Panc1 (cell line): ENCODE measurements at regions not wholly inside any gene's neighbourhood (a gene's known extent, or its start where the extent isn't known, plus 50 kb on each side); places are given as distances from the start of the nearest gene placed in this dataset.

Experiments
- ATAC-seq: fragments of 200-7000 bp; cut with Tn5 transposase; 2 replicates; pipeline ENCODE4 v1.9.1; 2020; ENCODE audit warnings: mild to moderate bottlenecking, moderate library complexity
- BruUV-seq: library from RNA; stranded (reverse); fragments of 400-500 nt; replicated peaks from 2 replicates; lab custom pipeline; 2021; lab: Mats Ljungman, UMichigan
- CTCF ChIA-PET: fragments of 300-600 bp; sonication (Branson Sonifier 250); formaldehyde crosslinking; loops from one replicate; lab custom pipeline; 2022; ENCODE audit warnings: antibody characterized with exemption; lab: Charles Lee
- POLR2A ChIA-PET: fragments of 300-600 bp; sonication (Branson Sonifier 250); formaldehyde crosslinking; loops from one replicate; lab custom pipeline; 2022; ENCODE audit warnings: antibody characterized with exemption; lab: Charles Lee
- DNase-seq: peaks from one replicate; pipeline ENCODE4 v3.0.0-alpha.2; 2010; ENCODE audit warnings: low read depth, low spot score
- H3K27ac ChIP-seq: 2 replicates; pipeline ENCODE4 v1.5.1; 2011; ENCODE audit warnings: mild to moderate bottlenecking, low read length, inconsistent platforms
- H3K27me3 ChIP-seq: fragments of 200-500 bp; sonication (Bioruptor generic); 2 replicates; pipeline ENCODE4 v1.6.0; 2014; ENCODE audit warnings: low read length, inconsistent platforms; ENCODE audit not compliant: control insufficient read depth, insufficient read depth
- H3K36me3 ChIP-seq: fragments of 200-500 bp; sonication (Bioruptor generic); 2 replicates; pipeline ENCODE4 v1.5.1; 2014; ENCODE audit warnings: inconsistent platforms, mild to moderate bottlenecking, low read length, moderate library complexity; ENCODE audit not compliant: control insufficient read depth, insufficient read depth
- H3K4me1 ChIP-seq: 2 replicates; pipeline ENCODE4 v1.5.1; 2011; ENCODE audit warnings: inconsistent platforms, mild to moderate bottlenecking, low read length, moderate library complexity; ENCODE audit not compliant: control insufficient read depth, insufficient read depth
- H3K4me3 ChIP-seq, 2 experiments: 2 replicates each; pipeline ENCODE4 v1.5.1; 2011 to 2012; ENCODE audit warnings: low read depth in 2 of 2, low read length in 2 of 2, mild to moderate bottlenecking in 2 of 2, inconsistent platforms in 1 of 2, moderate library complexity in 1 of 2
- H3K9me3 ChIP-seq: fragments of 200-500 bp; sonication (Bioruptor generic); 2 replicates; pipeline ENCODE4 v1.5.1; 2014; ENCODE audit warnings: low read depth, mild to moderate bottlenecking, inconsistent platforms, low read length, moderate library complexity; ENCODE audit not compliant: control insufficient read depth, insufficient read depth
- POLR2AphosphoS5 ChIP-seq: IDR thresholded peaks from 2 replicates; pipeline ENCODE4 v1.6.1; 2012; ENCODE audit warnings: mild to moderate bottlenecking, low read depth, low read length, moderate library complexity
- SIN3A ChIP-seq: IDR thresholded peaks from 2 replicates; pipeline ENCODE4 v1.6.1; 2012; ENCODE audit warnings: low read depth, mild to moderate bottlenecking, low read length, moderate library complexity, borderline replicate concordance; ENCODE audit not compliant: insufficient read depth
- TCF7L2 ChIP-seq: IDR thresholded peaks from 2 replicates; pipeline ENCODE4 v1.6.1; 2011; ENCODE audit warnings: mild to moderate bottlenecking, low read depth, low read length, inconsistent platforms
- in situ Hi-C: cut with HindIII; loops from 2 replicates; pipeline ENCODE4 v1.10.0; 2016; ENCODE audit warnings: low sequenced_read_pairs, low pct_unique_long_range_greater_than_20kb
- intact Hi-C: fragments of 100-400 bp; cut with micrococcal nuclease; formaldehyde crosslinking; loops from one replicate; pipeline ENCODE4 v1.10.0; 2022; ENCODE audit not compliant: unreplicated experiment
- TF ChIP-seq, protein P1 (sequence below): fragments of 450-650 bp; IDR thresholded peaks from 2 replicates; pipeline ENCODE4 v1.5.1; 2017; ENCODE audit warnings: mild to moderate bottlenecking
- TF ChIP-seq, protein P2 (sequence below), 2 experiments: IDR thresholded peaks; 2 replicates each; pipeline ENCODE4 v1.6.1; 2011 to 2012; ENCODE audit warnings: low read depth in 2 of 2, control low read depth in 1 of 2, low read length in 1 of 2, mild to moderate bottlenecking in 1 of 2, moderate library complexity in 1 of 2; ENCODE audit not compliant: insufficient read depth in 1 of 2

DNA sequence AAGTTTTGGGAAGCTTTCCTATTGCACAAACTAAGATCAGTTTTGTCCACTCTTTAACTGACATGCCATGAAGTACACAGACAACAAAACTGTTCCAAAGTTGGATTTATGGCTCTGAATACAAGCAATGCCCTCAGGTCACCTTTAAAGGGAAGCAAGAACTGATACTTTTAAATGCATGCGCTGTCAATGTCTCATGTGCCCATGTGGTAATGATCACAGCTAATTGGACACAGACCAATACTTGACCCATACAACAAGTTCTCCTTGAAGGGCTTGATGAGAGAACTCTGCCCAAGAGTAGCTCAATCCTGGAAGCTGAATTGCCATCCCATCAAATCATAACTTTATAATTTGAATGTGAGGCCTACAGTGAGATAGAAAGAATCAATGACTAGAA is 624.9 kb downstream of the ETS1 start:
- TF ChIP-seq, protein P1, sequence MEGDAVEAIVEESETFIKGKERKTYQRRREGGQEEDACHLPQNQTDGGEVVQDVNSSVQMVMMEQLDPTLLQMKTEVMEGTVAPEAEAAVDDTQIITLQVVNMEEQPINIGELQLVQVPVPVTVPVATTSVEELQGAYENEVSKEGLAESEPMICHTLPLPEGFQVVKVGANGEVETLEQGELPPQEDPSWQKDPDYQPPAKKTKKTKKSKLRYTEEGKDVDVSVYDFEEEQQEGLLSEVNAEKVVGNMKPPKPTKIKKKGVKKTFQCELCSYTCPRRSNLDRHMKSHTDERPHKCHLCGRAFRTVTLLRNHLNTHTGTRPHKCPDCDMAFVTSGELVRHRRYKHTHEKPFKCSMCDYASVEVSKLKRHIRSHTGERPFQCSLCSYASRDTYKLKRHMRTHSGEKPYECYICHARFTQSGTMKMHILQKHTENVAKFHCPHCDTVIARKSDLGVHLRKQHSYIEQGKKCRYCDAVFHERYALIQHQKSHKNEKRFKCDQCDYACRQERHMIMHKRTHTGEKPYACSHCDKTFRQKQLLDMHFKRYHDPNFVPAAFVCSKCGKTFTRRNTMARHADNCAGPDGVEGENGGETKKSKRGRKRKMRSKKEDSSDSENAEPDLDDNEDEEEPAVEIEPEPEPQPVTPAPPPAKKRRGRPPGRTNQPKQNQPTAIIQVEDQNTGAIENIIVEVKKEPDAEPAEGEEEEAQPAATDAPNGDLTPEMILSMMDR = no peak
- TF ChIP-seq SIN3A = no peak
- TF ChIP-seq, protein P2, sequence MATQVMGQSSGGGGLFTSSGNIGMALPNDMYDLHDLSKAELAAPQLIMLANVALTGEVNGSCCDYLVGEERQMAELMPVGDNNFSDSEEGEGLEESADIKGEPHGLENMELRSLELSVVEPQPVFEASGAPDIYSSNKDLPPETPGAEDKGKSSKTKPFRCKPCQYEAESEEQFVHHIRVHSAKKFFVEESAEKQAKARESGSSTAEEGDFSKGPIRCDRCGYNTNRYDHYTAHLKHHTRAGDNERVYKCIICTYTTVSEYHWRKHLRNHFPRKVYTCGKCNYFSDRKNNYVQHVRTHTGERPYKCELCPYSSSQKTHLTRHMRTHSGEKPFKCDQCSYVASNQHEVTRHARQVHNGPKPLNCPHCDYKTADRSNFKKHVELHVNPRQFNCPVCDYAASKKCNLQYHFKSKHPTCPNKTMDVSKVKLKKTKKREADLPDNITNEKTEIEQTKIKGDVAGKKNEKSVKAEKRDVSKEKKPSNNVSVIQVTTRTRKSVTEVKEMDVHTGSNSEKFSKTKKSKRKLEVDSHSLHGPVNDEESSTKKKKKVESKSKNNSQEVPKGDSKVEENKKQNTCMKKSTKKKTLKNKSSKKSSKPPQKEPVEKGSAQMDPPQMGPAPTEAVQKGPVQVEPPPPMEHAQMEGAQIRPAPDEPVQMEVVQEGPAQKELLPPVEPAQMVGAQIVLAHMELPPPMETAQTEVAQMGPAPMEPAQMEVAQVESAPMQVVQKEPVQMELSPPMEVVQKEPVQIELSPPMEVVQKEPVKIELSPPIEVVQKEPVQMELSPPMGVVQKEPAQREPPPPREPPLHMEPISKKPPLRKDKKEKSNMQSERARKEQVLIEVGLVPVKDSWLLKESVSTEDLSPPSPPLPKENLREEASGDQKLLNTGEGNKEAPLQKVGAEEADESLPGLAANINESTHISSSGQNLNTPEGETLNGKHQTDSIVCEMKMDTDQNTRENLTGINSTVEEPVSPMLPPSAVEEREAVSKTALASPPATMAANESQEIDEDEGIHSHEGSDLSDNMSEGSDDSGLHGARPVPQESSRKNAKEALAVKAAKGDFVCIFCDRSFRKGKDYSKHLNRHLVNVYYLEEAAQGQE (IDR thresholded peaks at IDR 0.05; ENCODE audit: insufficient read depth in 1 of 2, low read depth in 2 of 2, low read length in 1 of 2) = no peak
- H3K27ac ChIP-seq = no peak overlapping the region
- H3K4me1 ChIP-seq = no peaks in the 10 kb centered on the region
- no peaks in the 10 kb centered on the region for H3K27me3 ChIP-seq
- CTCF ChIA-PET = no interaction called here
- ATAC-seq (no peak), DNase-seq (no peak)
- no peaks in the 10 kb centered on the region for H3K9me3 ChIP-seq
- intact Hi-C loops (no loop called here), in situ Hi-C loops (no loop called here)
- POLR2A ChIA-PET = no interaction called here
- BruUV-seq = no TSS peak
- no peak overlapping the region for H3K4me3 ChIP-seq
- H3K36me3 ChIP-seq = no peaks in the 10 kb centered on the region

DNA sequence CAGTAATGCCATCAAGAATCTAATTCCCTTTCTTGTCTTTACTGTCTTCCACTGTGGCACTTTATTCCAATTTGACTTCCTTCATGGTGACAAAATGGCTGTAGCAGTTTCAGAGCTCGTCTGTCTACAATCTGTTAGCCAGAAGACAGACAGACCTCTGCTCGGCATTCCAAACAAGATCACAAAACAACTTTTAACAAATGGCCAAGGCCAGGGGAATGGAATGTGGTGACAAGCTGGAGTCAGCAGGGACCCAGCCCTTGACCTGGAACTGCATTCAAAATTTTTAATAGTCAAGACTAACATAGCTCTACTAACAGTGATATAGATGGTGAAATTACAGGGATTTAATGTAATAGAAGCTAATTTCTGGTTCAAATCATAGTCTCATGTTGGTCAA is 637.2 kb downstream of the ETS1 start:
- DNase-seq = no peak
- Histone ChIP-seq H3K9me3 (0 out of 2 replicates have a peak, but pooled peaks cover 3% of the 10 kb centered on the region), H3K27me3 (no peaks in the 10 kb centered on the region), H3K36me3 (no peaks in the 10 kb centered on the region), H3K4me3 (no peak overlapping the region), H3K27ac (no peak overlapping the region), H3K4me1 (no peaks in the 10 kb centered on the region)
- no TSS peak for BruUV-seq
- in situ Hi-C loops (no loop called here), intact Hi-C loops (no loop called here)
- no peak for ATAC-seq
- ChIA-PET CTCF (no interaction called here), POLR2A (no interaction called here)
- TF ChIP-seq, protein P2 (IDR thresholded peaks at IDR 0.05; ENCODE audit: insufficient read depth in 1 of 2, low read depth in 2 of 2, low read length in 1 of 2) = no peak
- TF ChIP-seq SIN3A = no peak
- no peak for TF ChIP-seq POLR2AphosphoS5
- TF ChIP-seq, protein P1 = no peak
- TF ChIP-seq TCF7L2 = no peak
